ENCODE measurements at regions not wholly inside any gene's neighbourhood (a gene's known extent, or its start where the extent isn't known, plus 50 kb on each side); places are given as distances from the start of the nearest gene placed in this dataset.
A peak's percentile ranks its signal among the peaks of the same experiment; 100 is the strongest.

- intact Hi-C loops (cut with DNase I), result no loop called here
- peak; percentile 46 for TF ChIP-seq CTCF (IDR thresholded peaks at IDR 0.05)
- peak; percentile 72 for DNase-seq
- H3K27ac ChIP-seq, result no peak overlapping the region
- peaks cover 3% of the 10 kb centered on the region for H3K27me3 ChIP-seq (ENCODE audit: low read depth)
- H3K36me3 ChIP-seq, result no peaks in the 10 kb centered on the region
- H3K9me3 ChIP-seq, result no peaks in the 10 kb centered on the region
- peak; percentile 85 to 91 for ATAC-seq
- peak overlapping the region; percentile 43 for H3K4me3 ChIP-seq
- peaks cover 8% of the 10 kb centered on the region for H3K4me1 ChIP-seq
Measured at GRCh38 chr6:4281341-4282293, 146.2 kb upstream of the ECI2 start.

- peaks cover 8% of the 10 kb centered on the region for H3K4me1 ChIP-seq
- TF ChIP-seq CTCF (IDR thresholded peaks at IDR 0.05), result no peak
- H3K9me3 ChIP-seq, result no peaks in the 10 kb centered on the region
- peaks cover 3% of the 10 kb centered on the region for H3K27me3 ChIP-seq (ENCODE audit: low read depth)
- intact Hi-C loops (cut with DNase I), result no loop called here
- no peaks in the 10 kb centered on the region for H3K36me3 ChIP-seq
- DNase-seq (no peak), ATAC-seq (peak; percentile 69 to 78)
- H3K4me3 ChIP-seq, result no peak overlapping the region
- no peak overlapping the region for H3K27ac ChIP-seq
Measured at GRCh38 chr6:4280707-4281106, 145.3 kb upstream of the ECI2 start.

GRCh38 chr6:4280031-4280430 is 144.7 kb upstream of the ECI2 start:
- intact Hi-C loops (cut with DNase I), result no loop called here
- ATAC-seq (no peak), DNase-seq (no peak)
- TF ChIP-seq CTCF (IDR thresholded peaks at IDR 0.05), result no peak
- Histone ChIP-seq H3K4me1 (peaks cover 8% of the 10 kb centered on the region), H3K27ac (no peak overlapping the region), H3K27me3 (ENCODE audit: low read depth) (peaks cover 3% of the 10 kb centered on the region), H3K4me3 (no peak overlapping the region), H3K36me3 (no peaks in the 10 kb centered on the region), H3K9me3 (no peaks in the 10 kb centered on the region)

GRCh38 chr6:4274382-4275082 is 139.2 kb upstream of the ECI2 start:
- DNase-seq, result no peak
- no peak for TF ChIP-seq CTCF (IDR thresholded peaks at IDR 0.05)
- ATAC-seq, result no peak
- intact Hi-C loops (cut with DNase I), result no loop called here
- Histone ChIP-seq H3K9me3 (no peaks in the 10 kb centered on the region), H3K4me1 (no peaks in the 10 kb centered on the region), H3K27ac (no peak overlapping the region), H3K4me3 (no peak overlapping the region), H3K27me3 (ENCODE audit: low read depth) (no peaks in the 10 kb centered on the region), H3K36me3 (no peaks in the 10 kb centered on the region)

GRCh38 chr6:4272996-4273395 is 137.6 kb upstream of the ECI2 start:
- intact Hi-C loops (cut with DNase I), result no loop called here
- DNase-seq, result no peak
- Histone ChIP-seq H3K27ac (no peak overlapping the region), H3K36me3 (no peaks in the 10 kb centered on the region), H3K9me3 (no peaks in the 10 kb centered on the region), H3K4me3 (no peak overlapping the region), H3K27me3 (ENCODE audit: low read depth) (no peaks in the 10 kb centered on the region), H3K4me1 (no peaks in the 10 kb centered on the region)
- ATAC-seq, result no peak
- TF ChIP-seq CTCF (IDR thresholded peaks at IDR 0.05), result no peak
